K562 (cell line): ENCODE measurements at regions not wholly inside any gene's neighbourhood (a gene's known extent, or its start where the extent isn't known, plus 50 kb on each side); places are given as distances from the start of the nearest gene placed in this dataset.

Experiments used
- CLOCK ChIP-seq: fragments of 250-450 bp; sonication (Bioruptor Pico); IDR thresholded peaks from 2 replicates; pipeline ENCODE4 v1.4.0; 2020; ENCODE audit warnings: mild to moderate bottlenecking, moderate library complexity, borderline replicate concordance
- DIDO1 ChIP-seq: fragments of 450-650 bp; IDR thresholded peaks from 2 replicates; pipeline ENCODE4 v1.6.1; 2016; ENCODE audit warnings: low read depth, missing biosample characterization, missing genetic modification characterization
- GABPA ChIP-seq: fragments of 200-800 bp; sonication (Bioruptor generic); conservative IDR thresholded peaks from 2 replicates; pipeline ENCODE4 v1.6.1; 2016; ENCODE audit warnings: low read depth, missing genetic modification characterization, missing compliant biosample characterization
- JUN ChIP-seq, 2 experiments: sonication (generic) in 1 of 2; formaldehyde crosslinking in 1 of 2; IDR thresholded peaks; 2 replicates each; pipeline versions ENCODE4 v1.6.1 to v1.8.0; 2012 to 2022; ENCODE audit warnings: borderline replicate concordance in 2 of 2, mild to moderate bottlenecking in 2 of 2, improper control_type of control experiment in 1 of 2, low read depth in 1 of 2, low read length in 1 of 2, missing genetic modification reagents in 1 of 2
- MCM3 ChIP-seq: fragments of 450-650 bp; IDR thresholded peaks from 2 replicates; pipeline ENCODE4 v1.6.1; 2016
- NFE2 ChIP-seq: IDR thresholded peaks from 2 replicates; pipeline ENCODE4 v1.6.1; 2014; ENCODE audit warnings: antibody characterized with exemption, low read depth
- NR3C1 ChIP-seq: sonication (generic); formaldehyde crosslinking; IDR thresholded peaks from 2 replicates; pipeline ENCODE4 v1.8.1; 2022; ENCODE audit warnings: missing genetic modification reagents
- RBM17 ChIP-seq: fragments of 200-400 bp; formaldehyde crosslinking; IDR thresholded peaks from 2 replicates; pipeline ENCODE4 v1.6.1; 2017; ENCODE audit warnings: low read depth, mild to moderate bottlenecking, low read length, borderline replicate concordance
- RBM22 ChIP-seq: fragments of 200-400 bp; formaldehyde crosslinking; IDR thresholded peaks from 2 replicates; pipeline ENCODE4 v1.6.1; 2018; ENCODE audit warnings: low read length, low read depth; ENCODE audit not compliant: poor library complexity, severe bottlenecking
- RFX5 ChIP-seq: IDR thresholded peaks from 2 replicates; pipeline ENCODE4 v1.6.1; 2011; ENCODE audit warnings: low read depth, mild to moderate bottlenecking, improper control_type of control experiment, low read length
- RUNX1 ChIP-seq: sonication (generic); IDR thresholded peaks from 2 replicates; pipeline ENCODE4 v1.6.1; 2016; ENCODE audit warnings: antibody characterized with exemption, low read depth
- TAL1 ChIP-seq: fragments of 450-650 bp; IDR thresholded peaks from 2 replicates; pipeline ENCODE4 v1.6.1; 2016; ENCODE audit warnings: mild to moderate bottlenecking
- TCF3 ChIP-seq: sonication (generic); formaldehyde crosslinking; IDR thresholded peaks from 2 replicates; pipeline ENCODE4 v1.4.0; 2020; ENCODE audit warnings: mild to moderate bottlenecking, missing genetic modification reagents
- TRIM28 ChIP-seq: fragments of 450-650 bp; IDR thresholded peaks from 2 replicates; pipeline ENCODE4 v1.6.1; 2017
- ZNF764 ChIP-seq: fragments of 250-450 bp; sonication (Bioruptor Pico); IDR thresholded peaks from 2 replicates; pipeline ENCODE4 v1.4.0; 2020; ENCODE audit warnings: low read depth, mild to moderate bottlenecking, moderate library complexity
- TF ChIP-seq, protein P1 (sequence below): fragments of 250-450 bp; sonication (Bioruptor Pico); IDR thresholded peaks from 2 replicates; pipeline ENCODE4 v1.8.0; 2021; ENCODE audit warnings: mild to moderate bottlenecking, moderate library complexity
- TF ChIP-seq, protein P2 (sequence below): fragments of 250-450 bp; sonication (Bioruptor Pico); IDR thresholded peaks from 2 replicates; pipeline ENCODE4 v1.4.0; 2020; ENCODE audit warnings: borderline replicate concordance
- TF ChIP-seq, protein P3 (sequence below): sonication (generic); formaldehyde crosslinking; IDR thresholded peaks from 2 replicates; pipeline ENCODE4 v1.8.0; 2023; ENCODE audit warnings: mild to moderate bottlenecking, missing genetic modification reagents

DNA sequence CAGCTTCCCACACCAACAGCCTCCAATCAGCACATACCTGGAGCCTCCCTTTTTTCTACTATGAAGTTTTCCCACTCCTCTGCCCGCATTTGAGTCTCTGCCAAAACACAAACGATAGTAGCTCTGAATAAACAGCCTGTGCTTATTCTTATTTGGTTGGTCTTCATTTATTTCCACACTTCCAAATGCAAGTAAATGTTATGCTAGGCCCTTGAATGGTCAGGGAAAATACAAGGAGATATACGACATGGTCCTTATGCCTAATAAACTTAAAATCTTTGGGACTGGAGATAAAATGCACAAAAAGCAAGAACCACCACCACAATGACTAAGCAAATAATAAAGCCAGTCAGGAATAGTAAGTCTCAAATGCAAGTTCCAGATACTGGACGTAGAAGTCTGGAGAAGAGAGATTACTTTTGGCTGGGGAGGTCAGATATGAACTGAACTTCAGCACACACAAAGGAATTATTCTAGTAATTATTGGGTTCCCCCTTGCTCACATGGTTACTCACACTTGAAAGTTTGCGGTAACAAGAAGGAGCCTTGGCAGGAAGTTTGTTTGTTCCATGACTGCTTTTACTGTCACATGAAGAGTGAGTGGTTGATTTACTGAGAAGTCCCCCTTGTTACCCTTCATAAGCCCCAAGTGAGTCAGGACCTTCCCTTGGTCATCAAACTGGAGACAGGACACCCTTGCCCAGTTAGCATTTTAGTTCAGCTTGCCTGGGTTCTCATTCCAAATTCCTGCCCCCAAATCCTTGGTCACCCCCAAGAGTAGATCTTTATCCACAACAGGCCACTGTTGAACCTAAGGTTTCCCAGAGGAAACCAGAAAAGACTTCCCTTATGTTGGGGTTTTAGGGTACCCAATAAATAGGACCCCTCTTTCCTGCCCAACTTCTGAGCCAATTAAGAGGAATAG is 511.2 kb upstream of the JARID2 start (continued):
- peak; percentile 100 for TF ChIP-seq NFE2
- peak; percentile 50; the same call in 1 of the 2 replicates for TF ChIP-seq TRIM28
- TF ChIP-seq RBM17: no peak
- TF ChIP-seq, protein P1, sequence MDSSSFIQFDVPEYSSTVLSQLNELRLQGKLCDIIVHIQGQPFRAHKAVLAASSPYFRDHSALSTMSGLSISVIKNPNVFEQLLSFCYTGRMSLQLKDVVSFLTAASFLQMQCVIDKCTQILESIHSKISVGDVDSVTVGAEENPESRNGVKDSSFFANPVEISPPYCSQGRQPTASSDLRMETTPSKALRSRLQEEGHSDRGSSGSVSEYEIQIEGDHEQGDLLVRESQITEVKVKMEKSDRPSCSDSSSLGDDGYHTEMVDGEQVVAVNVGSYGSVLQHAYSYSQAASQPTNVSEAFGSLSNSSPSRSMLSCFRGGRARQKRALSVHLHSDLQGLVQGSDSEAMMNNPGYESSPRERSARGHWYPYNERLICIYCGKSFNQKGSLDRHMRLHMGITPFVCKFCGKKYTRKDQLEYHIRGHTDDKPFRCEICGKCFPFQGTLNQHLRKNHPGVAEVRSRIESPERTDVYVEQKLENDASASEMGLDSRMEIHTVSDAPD (CRISPR knock-in tag): no peak; the same call in 1 of the 2 replicates
- TF ChIP-seq, protein P2, sequence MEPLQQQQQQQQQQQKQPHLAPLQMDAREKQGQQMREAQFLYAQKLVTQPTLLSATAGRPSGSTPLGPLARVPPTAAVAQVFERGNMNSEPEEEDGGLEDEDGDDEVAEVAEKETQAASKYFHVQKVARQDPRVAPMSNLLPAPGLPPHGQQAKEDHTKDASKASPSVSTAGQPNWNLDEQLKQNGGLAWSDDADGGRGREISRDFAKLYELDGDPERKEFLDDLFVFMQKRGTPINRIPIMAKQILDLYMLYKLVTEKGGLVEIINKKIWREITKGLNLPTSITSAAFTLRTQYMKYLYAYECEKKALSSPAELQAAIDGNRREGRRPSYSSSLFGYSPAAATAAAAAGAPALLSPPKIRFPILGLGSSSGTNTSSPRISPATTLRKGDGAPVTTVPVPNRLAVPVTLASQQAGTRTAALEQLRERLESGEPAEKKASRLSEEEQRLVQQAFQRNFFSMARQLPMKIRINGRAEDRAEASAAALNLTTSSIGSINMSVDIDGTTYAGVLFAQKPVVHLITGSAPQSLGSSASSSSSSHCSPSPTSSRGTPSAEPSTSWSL (CRISPR knock-in tag): no peak
- TF ChIP-seq GABPA (tag): peak; percentile 61
- TF ChIP-seq CLOCK (CRISPR knock-in tag): peak; percentile 41; the same call in 1 of the 2 replicates
- no peak for TF ChIP-seq ZNF764 (CRISPR knock-in tag)
- peak; percentile 99 for TF ChIP-seq TCF3
- TF ChIP-seq TAL1: peak; percentile 99
- TF ChIP-seq NR3C1: no peak
- TF ChIP-seq DIDO1 (tag): no peak
- TF ChIP-seq JUN (IDR thresholded peaks at IDR 0.05; ENCODE audit: borderline replicate concordance, low read depth, low read length): peak; percentile 86
- TF ChIP-seq JUN (CRISPR knock-in tag; IDR thresholded peaks at IDR 0.05; ENCODE audit: borderline replicate concordance): no peak
- no peak for TF ChIP-seq RBM22
- no peak for TF ChIP-seq RFX5
- no peak for TF ChIP-seq MCM3
- peak; percentile 70; the same call in 1 of the 2 replicates for TF ChIP-seq RUNX1
- TF ChIP-seq, protein P3, sequence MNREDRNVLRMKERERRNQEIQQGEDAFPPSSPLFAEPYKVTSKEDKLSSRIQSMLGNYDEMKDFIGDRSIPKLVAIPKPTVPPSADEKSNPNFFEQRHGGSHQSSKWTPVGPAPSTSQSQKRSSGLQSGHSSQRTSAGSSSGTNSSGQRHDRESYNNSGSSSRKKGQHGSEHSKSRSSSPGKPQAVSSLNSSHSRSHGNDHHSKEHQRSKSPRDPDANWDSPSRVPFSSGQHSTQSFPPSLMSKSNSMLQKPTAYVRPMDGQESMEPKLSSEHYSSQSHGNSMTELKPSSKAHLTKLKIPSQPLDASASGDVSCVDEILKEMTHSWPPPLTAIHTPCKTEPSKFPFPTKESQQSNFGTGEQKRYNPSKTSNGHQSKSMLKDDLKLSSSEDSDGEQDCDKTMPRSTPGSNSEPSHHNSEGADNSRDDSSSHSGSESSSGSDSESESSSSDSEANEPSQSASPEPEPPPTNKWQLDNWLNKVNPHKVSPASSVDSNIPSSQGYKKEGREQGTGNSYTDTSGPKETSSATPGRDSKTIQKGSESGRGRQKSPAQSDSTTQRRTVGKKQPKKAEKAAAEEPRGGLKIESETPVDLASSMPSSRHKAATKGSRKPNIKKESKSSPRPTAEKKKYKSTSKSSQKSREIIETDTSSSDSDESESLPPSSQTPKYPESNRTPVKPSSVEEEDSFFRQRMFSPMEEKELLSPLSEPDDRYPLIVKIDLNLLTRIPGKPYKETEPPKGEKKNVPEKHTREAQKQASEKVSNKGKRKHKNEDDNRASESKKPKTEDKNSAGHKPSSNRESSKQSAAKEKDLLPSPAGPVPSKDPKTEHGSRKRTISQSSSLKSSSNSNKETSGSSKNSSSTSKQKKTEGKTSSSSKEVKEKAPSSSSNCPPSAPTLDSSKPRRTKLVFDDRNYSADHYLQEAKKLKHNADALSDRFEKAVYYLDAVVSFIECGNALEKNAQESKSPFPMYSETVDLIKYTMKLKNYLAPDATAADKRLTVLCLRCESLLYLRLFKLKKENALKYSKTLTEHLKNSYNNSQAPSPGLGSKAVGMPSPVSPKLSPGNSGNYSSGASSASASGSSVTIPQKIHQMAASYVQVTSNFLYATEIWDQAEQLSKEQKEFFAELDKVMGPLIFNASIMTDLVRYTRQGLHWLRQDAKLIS: no peak; the same call in 1 of the 2 replicates
